A673 (cell line): ENCODE measurements at regions not wholly inside any gene's neighbourhood (a gene's known extent, or its start where the extent isn't known, plus 50 kb on each side); places are given as distances from the start of the nearest gene placed in this dataset.

Experiments used
- BruUV-seq: library from RNA; stranded (reverse); fragments of 400-500 nt; replicated peaks from 2 replicates; lab custom pipeline; 2021; lab: Mats Ljungman, UMichigan
- CTCF ChIA-PET: fragments of 300-600 bp; sonication (Branson Sonifier 250); formaldehyde crosslinking; loops from one replicate; lab custom pipeline; 2022; ENCODE audit warnings: antibody characterized with exemption; lab: Charles Lee
- POLR2A ChIA-PET: fragments of 300-600 bp; sonication (Branson Sonifier 250); formaldehyde crosslinking; loops from one replicate; lab custom pipeline; 2022; ENCODE audit warnings: antibody characterized with exemption; ENCODE audit not compliant: low non-redundant PET; lab: Charles Lee
- DNase-seq: peaks from one replicate; pipeline ENCODE4 v3.0.0-alpha.2; 2015; ENCODE audit warnings: low spot score
- H3K27ac ChIP-seq: fragments of 200-600 bp; sonication (generic); 2 replicates; pipeline ENCODE4 v1.5.1; 2016; ENCODE audit warnings: mixed run types, low read depth, mild to moderate bottlenecking, mixed read lengths, antibody characterized with exemption, low read length; ENCODE audit not compliant: poor library complexity, severe bottlenecking
- H3K27me3 ChIP-seq: fragments of 200-600 bp; sonication (generic); replicated peaks from 2 replicates; pipeline ENCODE4 v1.6.1; 2017; ENCODE audit warnings: mixed run types, low read depth, mild to moderate bottlenecking, mixed read lengths, antibody characterized with exemption, low read length; ENCODE audit not compliant: insufficient read depth, poor library complexity
- H3K36me3 ChIP-seq: fragments of 200-600 bp; sonication (generic); 2 replicates; pipeline ENCODE4 v1.6.1; 2016; ENCODE audit warnings: mixed run types, mild to moderate bottlenecking, mixed read lengths, antibody characterized with exemption, low read length; ENCODE audit not compliant: insufficient read depth, poor library complexity, severe bottlenecking
- H3K4me1 ChIP-seq: fragments of 200-600 bp; sonication (generic); 2 replicates; pipeline ENCODE4 v1.6.1; 2017; ENCODE audit warnings: mixed run types, mild to moderate bottlenecking, mixed read lengths, antibody characterized with exemption, low read length; ENCODE audit not compliant: insufficient read depth, poor library complexity, severe bottlenecking
- H3K4me3 ChIP-seq: fragments of 200-600 bp; sonication (generic); 2 replicates; pipeline ENCODE4 v1.5.1; 2016; ENCODE audit warnings: low read depth, mixed run types, mild to moderate bottlenecking, mixed read lengths, low read length; ENCODE audit not compliant: poor library complexity, severe bottlenecking
- H3K9me3 ChIP-seq: fragments of 200-600 bp; sonication (generic); 2 replicates; pipeline ENCODE4 v1.6.1; 2016; ENCODE audit warnings: mixed run types, low read depth, mild to moderate bottlenecking, mixed read lengths, antibody characterized with exemption, low read length; ENCODE audit not compliant: poor library complexity, severe bottlenecking
- EZH2 ChIP-seq: fragments of 200-600 bp; sonication (generic); IDR thresholded peaks from 2 replicates; pipeline ENCODE4 v1.6.1; 2017; ENCODE audit warnings: borderline replicate concordance, low read depth, mild to moderate bottlenecking, mixed read lengths, antibody characterized with exemption, low read length; ENCODE audit not compliant: poor library complexity, severe bottlenecking
- intact Hi-C: fragments of 100-400 bp; cut with micrococcal nuclease; formaldehyde crosslinking; loops from one replicate; pipeline ENCODE4 v1.10.0; 2022; ENCODE audit not compliant: unreplicated experiment
- TF ChIP-seq, protein P1 (sequence below): fragments of 300-800, 200-600 bp; sonication (generic); conservative IDR thresholded peaks from 2 replicates; pipeline ENCODE4 v1.5.1; 2017; ENCODE audit warnings: low read depth, mild to moderate bottlenecking, antibody characterized with exemption, low read length, moderate library complexity, mixed read lengths

DNA sequence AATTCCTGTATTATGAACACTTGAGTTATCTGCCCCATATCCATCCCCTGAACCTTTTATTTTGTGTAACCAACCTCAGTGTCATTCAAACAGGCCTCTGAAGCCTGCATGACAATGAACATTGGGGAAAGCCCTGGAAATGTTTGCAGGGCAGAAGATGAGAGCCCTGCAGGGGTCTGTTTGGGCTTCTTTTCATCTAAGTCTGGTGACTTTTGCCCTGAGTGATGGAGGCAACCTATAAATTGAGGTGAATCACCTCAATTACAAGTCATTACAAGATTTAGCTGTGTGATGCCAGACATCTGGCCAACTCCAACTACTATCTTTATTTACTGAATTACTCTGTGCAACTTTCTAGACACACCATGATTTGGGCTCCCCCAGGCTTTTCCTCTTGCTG lies 189.2 kb downstream of the MAF start:
- Histone ChIP-seq H3K4me1 (no peaks in the 10 kb centered on the region), H3K9me3 (no peaks in the 10 kb centered on the region), H3K36me3 (no peaks in the 10 kb centered on the region), H3K27ac (no peak overlapping the region), H3K4me3 (no peak overlapping the region), H3K27me3 (no peaks in the 10 kb centered on the region)
- intact Hi-C loops: no loop called here
- no peak for DNase-seq
- BruUV-seq: no TSS peak
- TF ChIP-seq, protein P1, sequence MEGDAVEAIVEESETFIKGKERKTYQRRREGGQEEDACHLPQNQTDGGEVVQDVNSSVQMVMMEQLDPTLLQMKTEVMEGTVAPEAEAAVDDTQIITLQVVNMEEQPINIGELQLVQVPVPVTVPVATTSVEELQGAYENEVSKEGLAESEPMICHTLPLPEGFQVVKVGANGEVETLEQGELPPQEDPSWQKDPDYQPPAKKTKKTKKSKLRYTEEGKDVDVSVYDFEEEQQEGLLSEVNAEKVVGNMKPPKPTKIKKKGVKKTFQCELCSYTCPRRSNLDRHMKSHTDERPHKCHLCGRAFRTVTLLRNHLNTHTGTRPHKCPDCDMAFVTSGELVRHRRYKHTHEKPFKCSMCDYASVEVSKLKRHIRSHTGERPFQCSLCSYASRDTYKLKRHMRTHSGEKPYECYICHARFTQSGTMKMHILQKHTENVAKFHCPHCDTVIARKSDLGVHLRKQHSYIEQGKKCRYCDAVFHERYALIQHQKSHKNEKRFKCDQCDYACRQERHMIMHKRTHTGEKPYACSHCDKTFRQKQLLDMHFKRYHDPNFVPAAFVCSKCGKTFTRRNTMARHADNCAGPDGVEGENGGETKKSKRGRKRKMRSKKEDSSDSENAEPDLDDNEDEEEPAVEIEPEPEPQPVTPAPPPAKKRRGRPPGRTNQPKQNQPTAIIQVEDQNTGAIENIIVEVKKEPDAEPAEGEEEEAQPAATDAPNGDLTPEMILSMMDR: no peak
- TF ChIP-seq EZH2: no peak
- POLR2A ChIA-PET: no interaction called here
- CTCF ChIA-PET: no interaction called here

DNA sequence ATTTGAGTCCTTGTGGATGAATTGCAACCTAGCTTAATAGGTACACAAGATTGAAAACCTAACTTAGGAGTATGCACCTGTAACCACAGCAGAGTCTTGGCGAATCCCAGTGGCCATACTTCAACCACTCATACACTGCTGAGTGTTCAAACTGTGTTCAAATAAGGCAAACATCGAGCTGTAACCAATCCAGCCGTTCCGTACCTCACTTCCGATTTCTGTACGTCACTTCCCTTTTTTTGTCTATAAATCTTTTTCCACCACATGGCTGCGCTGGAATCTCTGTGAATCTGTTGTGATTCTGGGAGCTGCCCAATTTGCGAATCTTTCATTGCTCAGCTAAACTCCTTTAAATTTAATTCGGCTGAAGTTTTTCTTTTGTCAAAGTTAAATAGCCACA lies 190.6 kb downstream of the MAF start:
- H3K4me1 ChIP-seq: no peaks in the 10 kb centered on the region
- CTCF ChIA-PET: no interaction called here
- no peaks in the 10 kb centered on the region for H3K9me3 ChIP-seq
- DNase-seq: no peak
- POLR2A ChIA-PET: no interaction called here
- no peak overlapping the region for H3K4me3 ChIP-seq
- no peak for TF ChIP-seq EZH2
- TF ChIP-seq, protein P1: no peak
- no TSS peak for BruUV-seq
- H3K27ac ChIP-seq: no peak overlapping the region
- no peaks in the 10 kb centered on the region for H3K27me3 ChIP-seq
- intact Hi-C loops: no loop called here
- no peaks in the 10 kb centered on the region for H3K36me3 ChIP-seq

DNA sequence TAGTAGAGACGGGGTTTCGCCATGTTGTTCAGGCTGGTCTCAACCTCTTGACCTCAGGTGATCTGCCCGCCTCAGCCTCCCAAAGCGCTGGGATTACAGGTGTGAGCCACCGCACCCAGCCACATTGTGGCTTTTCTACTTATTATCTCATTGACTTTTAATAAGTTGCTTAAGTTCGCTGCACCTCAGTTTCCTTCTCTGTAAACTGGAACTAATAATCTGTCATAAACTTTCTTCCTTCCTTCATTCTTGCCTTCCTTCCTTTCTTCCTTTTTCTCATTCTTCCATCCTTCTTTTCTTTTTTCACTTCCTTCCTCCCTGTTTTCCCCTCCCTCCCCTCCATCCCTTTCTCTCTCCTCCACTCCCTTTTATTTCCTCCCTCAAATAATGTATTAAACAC lies 192.2 kb downstream of the MAF start:
- no peaks in the 10 kb centered on the region for H3K27me3 ChIP-seq
- no TSS peak for BruUV-seq
- DNase-seq: no peak
- ChIA-PET CTCF (no interaction called here), POLR2A (no interaction called here)
- no peaks in the 10 kb centered on the region for H3K4me1 ChIP-seq
- intact Hi-C loops: no loop called here
- H3K27ac ChIP-seq: no peak overlapping the region
- H3K4me3 ChIP-seq: no peak overlapping the region
- H3K9me3 ChIP-seq: no peaks in the 10 kb centered on the region
- no peaks in the 10 kb centered on the region for H3K36me3 ChIP-seq
- TF ChIP-seq EZH2: no peak
- TF ChIP-seq, protein P1: no peak
